Renal cortex interstitium (tissue), 11 donors: ENCODE measurements at regions not wholly inside any gene's neighbourhood (a gene's known extent, or its start where the extent isn't known, plus 50 kb on each side); places are given as distances from the start of the nearest gene placed in this dataset.
A peak's percentile ranks its signal among the peaks of the same experiment; 100 is the strongest.
"Not testable (repeated sequence)": the region's sequence is repeated elsewhere in the genome, so short reads cannot be mapped to it uniquely, and the experiment has no call there.

Source experiments
- DNase-seq, 11 donors: peaks; one replicate each; pipeline ENCODE4 v3.0.0-alpha.2; 2013; ENCODE audit warnings: low read depth in 9 of 11, low spot score in 4 of 11; ENCODE audit errors: extremely low read depth in 1 of 11

GRCh38 chr5:36777105-36777757 is 99.3 kb upstream of the NIPBL start:
- DNase-seq = peak in 7 of 11 donors; percentile 3 to 35 (median 19)

GRCh38 chr5:36778336-36778735 is 98.2 kb upstream of the NIPBL start:
- DNase-seq = no peak

GRCh38 chr5:36782612-36783011 is 94.0 kb upstream of the NIPBL start:
- not testable (repeated sequence) for DNase-seq

- no peak for DNase-seq
These were observed 90.0 kb upstream of the NIPBL start for GRCh38 chr5:36786448-36787012.

GRCh38 chr5:36787365-36788093 is 89.0 kb upstream of the NIPBL start:
- no peak for DNase-seq

- no peak for DNase-seq
These were observed 85.7 kb upstream of the NIPBL start for GRCh38 chr5:36790847-36791246.

GRCh38 chr5:36792560-36793180 is 83.9 kb upstream of the NIPBL start:
- DNase-seq = no peak

GRCh38 chr5:36795366-36795765 is 81.2 kb upstream of the NIPBL start:
- no peak for DNase-seq

GRCh38 chr5:36796155-36796554 is 80.4 kb upstream of the NIPBL start:
- no peak for DNase-seq

GRCh38 chr5:36801523-36801922 is 75.0 kb upstream of the NIPBL start:
- no peak for DNase-seq

GRCh38 chr5:36802187-36802586 is 74.4 kb upstream of the NIPBL start:
- no peak for DNase-seq

GRCh38 chr5:36813249-36813648 is 63.3 kb upstream of the NIPBL start:
- DNase-seq = not testable (repeated sequence)

- no peak for DNase-seq
These were observed 60.7 kb upstream of the NIPBL start for GRCh38 chr5:36815871-36816270.

GRCh38 chr5:36820900-36821299 is 55.7 kb upstream of the NIPBL start:
- DNase-seq = no peak

GRCh38 chr5:36826694-36827093 is 49.9 kb upstream of the NIPBL start:
- no peak for DNase-seq
